Prostate gland (tissue), 2 donors: ENCODE measurements at regions not wholly inside any gene's neighbourhood (a gene's known extent, or its start where the extent isn't known, plus 50 kb on each side); places are given as distances from the start of the nearest gene placed in this dataset.

Experiments used
- CTCF ChIP-seq, 4 experiments: fragments of 200-600 bp in 2 of 4; fragments of 450-650 bp in 2 of 4; sonication (generic) in 2 of 4; IDR thresholded peaks; 1 replicate in 3 of 4; 2 replicates in 1 of 4; pipeline ENCODE4 v1.5.1; 2016 to 2019; ENCODE audit warnings: antibody characterized with exemption in 4 of 4, mild to moderate bottlenecking in 2 of 4, moderate library complexity in 2 of 4
- POLR2A ChIP-seq: fragments of 450-650 bp; IDR thresholded peaks from one replicate; pipeline ENCODE4 v1.6.1; 2016; ENCODE audit warnings: antibody characterized with exemption, mild to moderate bottlenecking
- POLR2AphosphoS5 ChIP-seq: sonication (generic); formaldehyde crosslinking; IDR thresholded peaks from one replicate; pipeline ENCODE4 v1.6.1; 2017; ENCODE audit warnings: antibody characterized with exemption

GRCh38 chr20:10883166-10883565 is 209.4 kb upstream of the JAG1 start:
- TF ChIP-seq CTCF (IDR thresholded peaks at IDR 0.05) (no peak), POLR2A (no peak), POLR2AphosphoS5 (no peak)
